Keratinocyte (primary cell): ENCODE measurements at regions not wholly inside any gene's neighbourhood (a gene's known extent, or its start where the extent isn't known, plus 50 kb on each side); places are given as distances from the start of the nearest gene placed in this dataset.
"Not testable (repeated sequence)": the region's sequence is repeated elsewhere in the genome, so short reads cannot be mapped to it uniquely, and the experiment has no call there.

Experiments used
- CTCF ChIP-seq, 3 experiments: IDR thresholded peaks in 1 of 3; conservative IDR thresholded peaks in 1 of 3; optimal IDR thresholded peaks in 1 of 3; 2 replicates in 2 of 3; 3 replicates in 1 of 3; pipeline versions ENCODE3 to v1.5.1; 2011; ENCODE audit warnings: low read length in 3 of 3, mild to moderate bottlenecking in 3 of 3, moderate library complexity in 2 of 3, control low read depth in 1 of 3, inconsistent platforms in 1 of 3; ENCODE audit not compliant: insufficient read depth in 2 of 3; ENCODE audit errors: extremely low read depth in 1 of 3
- EZH2 ChIP-seq: IDR thresholded peaks from one replicate; pipeline ENCODE4 v1.6.1; 2012; ENCODE audit warnings: inconsistent platforms, mild to moderate bottlenecking, low read length, moderate library complexity

- TF ChIP-seq CTCF (optimal IDR thresholded peaks at IDR 0.05 in 1 of 3, IDR thresholded peaks at IDR 0.05 in 1 of 3, conservative IDR thresholded peaks at IDR 0.05 in 1 of 3; ENCODE audit: extremely low read depth in 1 of 3, insufficient read depth in 2 of 3, low read length in 3 of 3); EZH2: not testable (repeated sequence)
Observed at GRCh38 chr6:60566387-60566786, 1719.6 kb downstream of the KHDRBS2 start.
